ENCODE measurements at regions not wholly inside any gene's neighbourhood (a gene's known extent, or its start where the extent isn't known, plus 50 kb on each side); places are given as distances from the start of the nearest gene placed in this dataset.

GRCh38 chr5:157961176-157961575, 102.2 kb upstream of the CLINT1 start:
- no peak for TF ChIP-seq CTCF (IDR thresholded peaks at IDR 0.05)
- TF ChIP-seq POLR2A (IDR thresholded peaks at IDR 0.05): no peak

Data from adrenal gland (tissue), 5 donors.